NCI-H510A treated with DMSO at 0.1 percent for 48 hours (cell line): ENCODE measurements at regions not wholly inside any gene's neighbourhood (a gene's known extent, or its start where the extent isn't known, plus 50 kb on each side); places are given as distances from the start of the nearest gene placed in this dataset.

Source experiments
- DNase-seq: peaks from one replicate; lab custom pipeline; 2025; lab: John Stamatoyannopoulos, UW

- no peak for DNase-seq
Measured at GRCh38 chr3:84439476-84439875, 519.3 kb upstream of the CADM2 start.

GRCh38 chr3:84440291-84440690 lies 518.5 kb upstream of the CADM2 start:
- no peak for DNase-seq

- DNase-seq, result no peak
Measured at GRCh38 chr3:84442533-84442932, 516.3 kb upstream of the CADM2 start.

GRCh38 chr3:84444726-84445521 lies 513.9 kb upstream of the CADM2 start:
- DNase-seq, result no peak

GRCh38 chr3:84487296-84487695 lies 471.5 kb upstream of the CADM2 start:
- no peak for DNase-seq

GRCh38 chr3:84504761-84505160 lies 454.0 kb upstream of the CADM2 start:
- DNase-seq, result no peak

GRCh38 chr3:84510007-84510406 lies 448.8 kb upstream of the CADM2 start:
- DNase-seq, result no peak

GRCh38 chr3:84522893-84523292 lies 435.9 kb upstream of the CADM2 start:
- no peak for DNase-seq

GRCh38 chr3:84536916-84537315 lies 421.9 kb upstream of the CADM2 start:
- DNase-seq, result no peak

GRCh38 chr3:84538597-84538996 lies 420.2 kb upstream of the CADM2 start:
- no peak for DNase-seq

- DNase-seq, result no peak
Measured at GRCh38 chr3:84547207-84547606, 411.6 kb upstream of the CADM2 start.

GRCh38 chr3:84547971-84548970 lies 410.5 kb upstream of the CADM2 start:
- DNase-seq, result no peak

GRCh38 chr3:84555629-84556028 lies 403.2 kb upstream of the CADM2 start:
- DNase-seq, result no peak

GRCh38 chr3:84566256-84566655 lies 392.5 kb upstream of the CADM2 start:
- no peak for DNase-seq

GRCh38 chr3:84567796-84568195 lies 391.0 kb upstream of the CADM2 start:
- DNase-seq, result no peak

- no peak for DNase-seq
Measured at GRCh38 chr3:84573962-84574361, 384.8 kb upstream of the CADM2 start.

GRCh38 chr3:84586427-84586826 lies 372.4 kb upstream of the CADM2 start:
- no peak for DNase-seq

GRCh38 chr3:84600703-84601225 lies 358.0 kb upstream of the CADM2 start:
- DNase-seq, result no peak

GRCh38 chr3:84601303-84601702 lies 357.5 kb upstream of the CADM2 start:
- peak; percentile 35 for DNase-seq

- DNase-seq, result no peak
Measured at GRCh38 chr3:84621823-84622222, 337.0 kb upstream of the CADM2 start.

GRCh38 chr3:84634668-84635067 lies 324.1 kb upstream of the CADM2 start:
- no peak for DNase-seq

GRCh38 chr3:84637272-84637671 lies 321.5 kb upstream of the CADM2 start:
- no peak for DNase-seq

- no peak for DNase-seq
Measured at GRCh38 chr3:84666468-84666867, 292.3 kb upstream of the CADM2 start.
